IPS DF 6.9 (cell line): ENCODE measurements at regions not wholly inside any gene's neighbourhood (a gene's known extent, or its start where the extent isn't known, plus 50 kb on each side); places are given as distances from the start of the nearest gene placed in this dataset.

Experiments
- DNase-seq: peaks from one replicate; pipeline ENCODE4 v3.0.0-alpha.2; 2013; ENCODE audit warnings: low read depth, low spot score
- H3K27ac ChIP-seq: one replicate; pipeline ENCODE4 v1.5.1; 2013; ENCODE audit warnings: low read length, control low read depth
- H3K27me3 ChIP-seq: 2 replicates; pipeline ENCODE4 v1.6.1; 2013; ENCODE audit warnings: mild to moderate bottlenecking, low read length; ENCODE audit not compliant: control insufficient read depth, insufficient read depth
- H3K36me3 ChIP-seq: 2 replicates; pipeline ENCODE4 v1.6.1; 2013; ENCODE audit warnings: low read length; ENCODE audit not compliant: control insufficient read depth, insufficient read depth
- H3K4me1 ChIP-seq: 2 replicates; pipeline ENCODE4 v1.6.1; 2013; ENCODE audit warnings: low read length; ENCODE audit not compliant: control insufficient read depth, insufficient read depth
- H3K4me3 ChIP-seq: 2 replicates; pipeline ENCODE4 v1.5.1; 2013; ENCODE audit warnings: mild to moderate bottlenecking, low read length
- H3K9me3 ChIP-seq: 2 replicates; pipeline ENCODE4 v1.6.1; 2013; ENCODE audit warnings: low read length, inconsistent platforms; ENCODE audit not compliant: control insufficient read depth, insufficient read depth
- WGBS: extraction: QIAGEN DNeasy Blood & Tissue Kit; methylation state at CpG from one replicate; pipeline ENCODE4 v1.1.7; 2013; ENCODE audit warnings: mixed read lengths, missing lambda C conversion rate; ENCODE audit not compliant: insufficient read length, insufficient coverage; 5-methylcytosine and 5-hydroxymethylcytosine counted together

DNA sequence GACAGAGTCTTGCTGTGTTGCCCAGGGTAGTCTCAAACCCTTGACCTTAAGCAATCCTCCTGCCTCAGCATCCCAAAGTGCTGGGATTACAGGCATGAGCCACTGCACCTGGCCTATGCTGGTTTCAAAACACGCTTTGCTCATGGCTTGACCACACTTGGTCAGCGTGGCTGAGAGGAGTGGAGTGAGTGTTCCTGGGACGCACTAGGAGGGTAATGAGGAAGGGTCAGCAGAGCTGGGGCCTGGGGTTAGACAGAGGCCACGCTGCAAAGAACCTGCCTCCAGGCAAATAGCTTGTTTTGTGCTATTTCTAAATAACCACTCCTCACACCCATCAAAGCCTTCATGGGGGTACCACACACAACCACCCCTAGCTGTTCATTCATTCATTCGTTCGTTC lies 77.9 kb upstream of the TOX2 start:
- WGBS = no CpG with 5 or more reads among the region's 6 CpGs
- Histone ChIP-seq H3K4me1 (no peaks in the 10 kb centered on the region), H3K9me3 (no peaks in the 10 kb centered on the region), H3K27ac (no peak overlapping the region), H3K4me3 (no peak overlapping the region), H3K36me3 (no peaks in the 10 kb centered on the region), H3K27me3 (no peaks in the 10 kb centered on the region)
- no peak for DNase-seq

DNA sequence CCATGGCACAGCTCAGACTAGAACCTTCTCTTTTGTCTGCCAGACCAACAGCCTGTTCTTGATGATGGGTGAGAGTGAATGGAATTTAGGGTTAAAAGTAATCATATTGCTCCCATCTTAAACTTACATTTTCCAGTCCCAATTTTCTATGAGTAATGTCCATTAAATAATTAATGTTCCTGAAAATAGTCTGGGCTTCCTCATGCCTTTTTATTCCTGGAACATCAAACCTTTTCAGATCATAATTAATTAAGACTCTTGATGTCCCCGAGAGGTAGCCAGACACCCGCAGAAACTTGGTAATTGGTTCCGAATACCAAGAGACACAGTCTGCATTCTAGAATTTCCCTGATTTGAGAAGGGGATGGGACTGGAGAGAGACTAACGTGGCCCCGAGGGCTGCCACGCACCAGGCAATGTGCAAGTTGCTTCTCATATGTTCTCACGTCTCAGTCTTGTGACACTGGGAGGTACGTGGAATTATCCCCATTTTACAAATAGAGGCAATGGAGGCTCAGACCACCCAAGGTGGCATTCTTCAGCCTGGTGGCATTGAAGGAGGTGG lies 78.6 kb upstream of the TOX2 start:
- Histone ChIP-seq H3K9me3 (no peaks in the 10 kb centered on the region), H3K4me1 (no peaks in the 10 kb centered on the region), H3K27ac (no peak overlapping the region), H3K27me3 (no peaks in the 10 kb centered on the region), H3K36me3 (no peaks in the 10 kb centered on the region), H3K4me3 (no peak overlapping the region)
- WGBS = no CpG with 5 or more reads among the region's 8 CpGs
- DNase-seq = no peak

DNA sequence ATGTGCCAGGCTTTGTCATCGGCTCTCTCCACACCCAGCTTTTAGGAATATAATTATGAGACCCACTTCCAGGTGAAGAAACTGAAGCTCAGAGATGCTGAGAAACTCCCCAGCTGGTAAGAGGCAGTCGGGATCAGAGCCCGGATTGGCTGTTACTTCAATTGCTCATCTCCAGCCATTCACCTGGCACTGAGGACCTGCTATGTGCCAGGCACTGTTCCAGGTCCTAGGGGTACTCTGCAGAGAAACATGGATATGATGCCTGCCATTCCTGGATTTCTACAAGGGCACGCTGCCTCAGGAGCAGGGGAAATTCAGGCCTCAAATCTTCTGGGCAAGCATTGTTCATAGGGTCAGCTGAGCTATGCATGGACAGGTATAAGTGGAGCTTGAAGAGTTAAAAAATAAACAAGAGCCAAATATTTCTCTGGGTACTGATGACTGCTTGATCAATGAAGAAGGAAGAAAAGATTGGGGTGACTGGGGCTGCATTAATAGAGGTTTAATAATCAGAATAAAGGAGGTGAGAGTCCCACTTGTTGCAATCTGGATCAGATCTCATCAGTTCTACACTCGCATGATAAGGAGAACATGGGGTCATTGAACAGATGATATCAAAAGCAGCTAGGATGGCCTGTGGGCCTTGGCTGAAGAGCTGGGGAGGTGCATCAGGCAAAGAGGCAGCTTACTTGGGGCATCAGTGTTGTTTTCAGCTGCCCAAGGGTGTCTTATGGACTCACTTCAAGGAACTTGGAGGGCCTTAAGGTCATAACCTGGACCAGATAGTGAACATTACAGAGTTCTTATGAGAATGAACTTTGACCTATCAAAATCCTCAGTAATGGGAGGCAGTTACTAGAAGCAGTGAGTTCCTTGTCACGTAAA lies 80.9 kb upstream of the TOX2 start:
- DNase-seq = no peak
- no peaks in the 10 kb centered on the region for H3K9me3 ChIP-seq
- no peaks in the 10 kb centered on the region for H3K36me3 ChIP-seq
- WGBS = no CpG with 5 or more reads among the region's 6 CpGs
- H3K27ac ChIP-seq = no peak overlapping the region
- no peaks in the 10 kb centered on the region for H3K27me3 ChIP-seq
- H3K4me1 ChIP-seq = no peaks in the 10 kb centered on the region
- no peak overlapping the region for H3K4me3 ChIP-seq

- Histone ChIP-seq H3K36me3 (no peaks in the 10 kb centered on the region), H3K4me1 (no peaks in the 10 kb centered on the region), H3K27ac (no peak overlapping the region), H3K9me3 (no peaks in the 10 kb centered on the region), H3K4me3 (no peak overlapping the region), H3K27me3 (no peaks in the 10 kb centered on the region)
- no CpG with 5 or more reads among the region's 4 CpGs for WGBS
- no peak for DNase-seq
These were observed 81.7 kb upstream of the TOX2 start for GRCh38 chr20:43832961-43833360.

DNA sequence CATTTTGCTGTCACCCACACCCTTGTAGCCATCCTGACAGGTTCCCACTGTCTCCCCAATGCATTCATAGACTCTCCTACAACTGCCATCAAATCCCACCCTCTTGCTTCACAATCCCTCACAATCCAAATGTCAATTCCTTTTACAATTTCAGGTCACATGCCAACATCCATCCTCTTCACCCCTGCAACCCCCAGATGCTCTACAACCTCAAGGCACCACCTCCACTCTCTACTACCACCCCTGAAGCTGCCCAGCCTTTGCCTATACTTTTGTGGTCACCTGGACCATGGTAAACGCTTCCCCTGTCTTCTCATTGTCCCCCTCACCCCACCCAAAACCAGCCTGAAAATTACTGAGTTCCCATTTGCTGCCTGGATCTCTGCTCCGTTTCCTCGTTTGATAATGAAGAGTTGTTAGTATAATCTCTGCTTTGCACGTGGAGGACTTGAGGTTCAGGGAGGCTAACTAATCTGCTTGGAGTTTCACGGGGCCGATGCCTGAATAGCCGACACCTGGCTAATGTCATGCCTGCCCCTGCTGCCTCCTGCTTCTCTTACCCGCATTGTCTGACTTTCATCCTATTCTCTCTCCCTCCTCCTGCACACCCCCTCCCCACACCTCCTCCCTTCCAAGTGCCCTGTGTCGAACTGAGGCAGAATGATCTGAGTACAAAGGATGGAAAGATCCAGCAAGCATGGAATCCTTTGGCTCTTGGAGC lies 82.4 kb upstream of the TOX2 start:
- DNase-seq = no peak
- no peaks in the 10 kb centered on the region for H3K9me3 ChIP-seq
- no peaks in the 10 kb centered on the region for H3K27me3 ChIP-seq
- no peak overlapping the region for H3K4me3 ChIP-seq
- no CpG with 5 or more reads among the region's 9 CpGs for WGBS
- no peaks in the 10 kb centered on the region for H3K36me3 ChIP-seq
- no peaks in the 10 kb centered on the region for H3K4me1 ChIP-seq
- no peak overlapping the region for H3K27ac ChIP-seq

GRCh38 chr20:43831481-43832065 lies 83.1 kb upstream of the TOX2 start:
- H3K4me3 ChIP-seq = no peak overlapping the region
- H3K4me1 ChIP-seq = no peaks in the 10 kb centered on the region
- no CpG with 5 or more reads among the region's 14 CpGs for WGBS
- no peaks in the 10 kb centered on the region for H3K36me3 ChIP-seq
- no peaks in the 10 kb centered on the region for H3K27me3 ChIP-seq
- H3K27ac ChIP-seq = no peak overlapping the region
- H3K9me3 ChIP-seq = no peaks in the 10 kb centered on the region
- DNase-seq = no peak

DNA sequence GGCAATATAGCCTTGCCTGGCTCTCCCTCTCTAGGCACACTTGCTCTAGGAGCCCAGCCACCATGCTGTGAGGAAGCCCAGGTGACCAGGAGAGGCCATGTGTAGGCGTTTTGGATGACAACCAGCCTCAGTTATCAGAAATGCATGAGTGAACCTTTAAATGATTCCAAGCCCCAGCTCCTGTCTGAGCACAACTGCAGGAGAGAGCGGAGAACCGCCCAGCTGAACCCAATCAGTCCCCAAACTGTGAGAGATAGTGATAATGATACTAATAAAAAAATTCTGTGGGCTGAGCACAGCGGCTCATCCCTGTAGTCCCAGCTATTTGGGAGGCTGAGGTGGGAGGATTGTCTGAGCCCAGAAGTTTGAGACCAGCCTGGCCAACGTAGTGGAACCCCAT lies 83.8 kb upstream of the TOX2 start:
- H3K4me3 ChIP-seq = no peak overlapping the region
- H3K4me1 ChIP-seq = no peaks in the 10 kb centered on the region
- no peak overlapping the region for H3K27ac ChIP-seq
- no peaks in the 10 kb centered on the region for H3K9me3 ChIP-seq
- H3K27me3 ChIP-seq = no peaks in the 10 kb centered on the region
- no peaks in the 10 kb centered on the region for H3K36me3 ChIP-seq
- DNase-seq = no peak
- no CpG with 5 or more reads among the region's 5 CpGs for WGBS

GRCh38 chr20:43829951-43830690 lies 84.5 kb upstream of the TOX2 start:
- no peak overlapping the region for H3K27ac ChIP-seq
- H3K4me1 ChIP-seq = no peaks in the 10 kb centered on the region
- no CpG with 5 or more reads among the region's 6 CpGs for WGBS
- no peaks in the 10 kb centered on the region for H3K36me3 ChIP-seq
- H3K27me3 ChIP-seq = no peaks in the 10 kb centered on the region
- H3K9me3 ChIP-seq = no peaks in the 10 kb centered on the region
- no peak overlapping the region for H3K4me3 ChIP-seq
- no peak for DNase-seq

DNA sequence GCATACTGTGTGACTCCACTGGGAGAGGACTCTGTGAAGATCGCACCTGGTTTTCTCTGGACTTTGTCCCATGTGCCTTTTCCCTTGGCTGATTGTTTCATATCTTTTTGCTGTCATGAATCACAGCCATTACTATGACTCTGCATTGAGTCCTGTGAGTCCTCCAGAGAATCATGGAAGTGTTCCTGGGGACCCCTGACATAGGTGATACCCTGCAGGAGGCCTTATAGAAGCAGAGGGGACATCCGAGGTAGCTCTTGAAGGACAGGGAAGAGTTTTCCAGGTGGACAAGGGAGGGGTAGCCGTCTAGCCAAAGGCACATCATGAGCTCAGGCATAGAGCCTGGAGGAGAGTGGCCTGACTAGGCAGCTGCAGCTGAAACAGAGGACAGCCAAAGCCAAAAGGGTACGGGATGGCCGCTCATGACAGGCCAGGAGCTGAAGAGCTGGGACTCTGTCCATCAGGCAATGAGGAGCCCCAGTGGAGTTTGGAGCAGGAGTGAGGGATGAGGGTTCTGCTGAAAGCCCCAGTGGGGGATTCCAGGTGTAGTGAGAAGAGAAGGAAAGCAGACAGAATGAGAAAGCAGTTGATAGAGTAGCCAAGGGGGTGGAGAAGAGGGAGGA lies 86.6 kb upstream of the TOX2 start:
- no peak for DNase-seq
- WGBS = no CpG with 5 or more reads among the region's 5 CpGs

More for the DNA sequence above, 86.6 kb upstream of the TOX2 start:
- H3K9me3 ChIP-seq = no peaks in the 10 kb centered on the region
- no peaks in the 10 kb centered on the region for H3K4me1 ChIP-seq
- H3K27ac ChIP-seq = no peak overlapping the region
- no peak overlapping the region for H3K4me3 ChIP-seq
- no peaks in the 10 kb centered on the region for H3K36me3 ChIP-seq
- no peaks in the 10 kb centered on the region for H3K27me3 ChIP-seq
